22Rv1 (cell line): ENCODE measurements at regions not wholly inside any gene's neighbourhood (a gene's known extent, or its start where the extent isn't known, plus 50 kb on each side); places are given as distances from the start of the nearest gene placed in this dataset.

Experiments
- CTCF ChIP-seq: fragments of 450-650 bp; IDR thresholded peaks from 2 replicates; pipeline ENCODE4 v1.5.1; 2017; ENCODE audit warnings: mild to moderate bottlenecking
- ZFX ChIP-seq: fragments of 450-650 bp; IDR thresholded peaks from 2 replicates; pipeline ENCODE4 v1.6.1; 2017; ENCODE audit warnings: antibody characterized with exemption, borderline replicate concordance

- TF ChIP-seq CTCF = no peak
- TF ChIP-seq ZFX = no peak
These were observed 393.5 kb downstream of the DIRAS2 start for GRCh38 chr9:90249094-90249493.
